ENCODE measurements at regions not wholly inside any gene's neighbourhood (a gene's known extent, or its start where the extent isn't known, plus 50 kb on each side); places are given as distances from the start of the nearest gene placed in this dataset.

GRCh38 chr4:23667659-23668058, 222.2 kb downstream of the PPARGC1A start:
- Histone ChIP-seq H3K36me3 (ENCODE audit: insufficient read depth) (no peaks in the 10 kb centered on the region), H3K4me1 (ENCODE audit: low read depth, poor library complexity, severe bottlenecking) (no peaks in the 10 kb centered on the region), H2AFZ (ENCODE audit: low read depth) (no peak overlapping the region), H3K27me3 (ENCODE audit: insufficient read depth, low read depth) (no peaks in the 10 kb centered on the region), H3K27ac (no peak overlapping the region), H3K9ac (no peak overlapping the region), H3K4me2 (no peak overlapping the region), H3K4me3 (IDR thresholded peaks at IDR 0.05; ENCODE audit: insufficient read depth, low read depth, low read length) (no peak overlapping the region), H3K79me2 (ENCODE audit: insufficient read depth, low read depth) (no peaks in the 10 kb centered on the region), H4K20me1 (ENCODE audit: insufficient read depth) (no peaks in the 10 kb centered on the region)
- TF ChIP-seq CTCF (conservative IDR thresholded peaks at IDR 0.05; ENCODE audit: low read depth, low read length): no peak

GRCh38 chr4:23660865-23661264, 229.0 kb downstream of the PPARGC1A start:
- Histone ChIP-seq H3K4me2 (no peak overlapping the region), H4K20me1 (ENCODE audit: insufficient read depth) (no peaks in the 10 kb centered on the region), H3K36me3 (ENCODE audit: insufficient read depth) (no peaks in the 10 kb centered on the region), H3K4me3 (IDR thresholded peaks at IDR 0.05; ENCODE audit: insufficient read depth, low read depth, low read length) (no peak overlapping the region), H3K27ac (no peak overlapping the region), H3K9ac (no peak overlapping the region), H3K27me3 (ENCODE audit: insufficient read depth, low read depth) (no peaks in the 10 kb centered on the region), H3K4me1 (ENCODE audit: low read depth, poor library complexity, severe bottlenecking) (no peaks in the 10 kb centered on the region), H3K79me2 (ENCODE audit: insufficient read depth, low read depth) (no peaks in the 10 kb centered on the region), H2AFZ (ENCODE audit: low read depth) (no peak overlapping the region)
- TF ChIP-seq CTCF (conservative IDR thresholded peaks at IDR 0.05; ENCODE audit: low read depth, low read length): 0 out of 2 replicates have a peak, but pooled peaks have one; percentile 20

- Histone ChIP-seq H3K27ac (no peak overlapping the region), H4K20me1 (ENCODE audit: insufficient read depth) (no peaks in the 10 kb centered on the region), H3K36me3 (ENCODE audit: insufficient read depth) (no peaks in the 10 kb centered on the region), H3K4me3 (IDR thresholded peaks at IDR 0.05; ENCODE audit: insufficient read depth, low read depth, low read length) (no peak overlapping the region), H3K27me3 (ENCODE audit: insufficient read depth, low read depth) (no peaks in the 10 kb centered on the region), H3K79me2 (ENCODE audit: insufficient read depth, low read depth) (no peaks in the 10 kb centered on the region), H2AFZ (ENCODE audit: low read depth) (no peak overlapping the region), H3K9ac (no peak overlapping the region), H3K4me1 (ENCODE audit: low read depth, poor library complexity, severe bottlenecking) (no peaks in the 10 kb centered on the region), H3K4me2 (no peak overlapping the region)
- no peak for TF ChIP-seq CTCF (conservative IDR thresholded peaks at IDR 0.05; ENCODE audit: low read depth, low read length)
These were observed 235.1 kb downstream of the PPARGC1A start for GRCh38 chr4:23654791-23655190.

GRCh38 chr4:23648854-23649596, 240.8 kb downstream of the PPARGC1A start:
- Histone ChIP-seq H3K79me2 (ENCODE audit: insufficient read depth, low read depth) (no peaks in the 10 kb centered on the region), H3K9ac (no peak overlapping the region), H3K4me2 (no peak overlapping the region), H3K27ac (no peak overlapping the region), H3K4me1 (ENCODE audit: low read depth, poor library complexity, severe bottlenecking) (no peaks in the 10 kb centered on the region), H4K20me1 (ENCODE audit: insufficient read depth) (no peaks in the 10 kb centered on the region), H3K27me3 (ENCODE audit: insufficient read depth, low read depth) (no peaks in the 10 kb centered on the region), H3K36me3 (ENCODE audit: insufficient read depth) (no peaks in the 10 kb centered on the region), H3K4me3 (IDR thresholded peaks at IDR 0.05; ENCODE audit: insufficient read depth, low read depth, low read length) (no peak overlapping the region), H2AFZ (ENCODE audit: low read depth) (no peak overlapping the region)
- no peak for TF ChIP-seq CTCF (conservative IDR thresholded peaks at IDR 0.05; ENCODE audit: low read depth, low read length)
